ENCODE measurements at regions not wholly inside any gene's neighbourhood (a gene's known extent, or its start where the extent isn't known, plus 50 kb on each side); places are given as distances from the start of the nearest gene placed in this dataset.

GRCh38 chr19:13583753-13584152 lies 77.5 kb upstream of the CACNA1A start:
- Histone ChIP-seq H3K4me1 (ENCODE audit: insufficient read depth, low read length) (no peaks in the 10 kb centered on the region), H3K4me2 (ENCODE audit: low read length) (no peak overlapping the region), H3K27me3 (ENCODE audit: insufficient read depth, low read length) (peaks cover 3% of the 10 kb centered on the region), H3K36me3 (ENCODE audit: insufficient read depth, low read length) (no peaks in the 10 kb centered on the region), H3K79me2 (ENCODE audit: insufficient read depth, low read length) (no peaks in the 10 kb centered on the region), H3K4me3 (ENCODE audit: insufficient read depth, low read depth, low read length) (no peak overlapping the region), H3K9me3 (ENCODE audit: insufficient read depth, low read depth, low read length) (no peaks in the 10 kb centered on the region), H2AFZ (ENCODE audit: low read depth, low read length) (no peak overlapping the region), H3K9ac (ENCODE audit: low read length) (no peak overlapping the region), H4K20me1 (ENCODE audit: insufficient read depth, low read length) (no peaks in the 10 kb centered on the region), H3K27ac (ENCODE audit: low read depth, low read length) (no peak overlapping the region)
- FAIRE-seq (no peak), DNase-seq (ENCODE audit: low read depth) (no peak)
- Mint-ChIP-seq H3K36me3 (ENCODE audit: low read depth, unreplicated experiment) (no peaks in the 10 kb centered on the region), H3K9me3 (ENCODE audit: unreplicated experiment) (no peaks in the 10 kb centered on the region), H3K27me3 (ENCODE audit: low read depth, unreplicated experiment) (peaks cover 20% of the 10 kb centered on the region), H3K4me1 (ENCODE audit: low read depth, unreplicated experiment) (no peaks in the 10 kb centered on the region), H3K4me3 (ENCODE audit: unreplicated experiment) (no peak overlapping the region), H3K27ac (ENCODE audit: unreplicated experiment) (no peak overlapping the region)
- TF ChIP-seq EZH2 (IDR thresholded peaks at IDR 0.05; ENCODE audit: insufficient read depth, low read length): no peak
- no peak for TF ChIP-seq CTCF (IDR thresholded peaks at IDR 0.05; ENCODE audit: insufficient read depth, low read depth, low read length)

DNA sequence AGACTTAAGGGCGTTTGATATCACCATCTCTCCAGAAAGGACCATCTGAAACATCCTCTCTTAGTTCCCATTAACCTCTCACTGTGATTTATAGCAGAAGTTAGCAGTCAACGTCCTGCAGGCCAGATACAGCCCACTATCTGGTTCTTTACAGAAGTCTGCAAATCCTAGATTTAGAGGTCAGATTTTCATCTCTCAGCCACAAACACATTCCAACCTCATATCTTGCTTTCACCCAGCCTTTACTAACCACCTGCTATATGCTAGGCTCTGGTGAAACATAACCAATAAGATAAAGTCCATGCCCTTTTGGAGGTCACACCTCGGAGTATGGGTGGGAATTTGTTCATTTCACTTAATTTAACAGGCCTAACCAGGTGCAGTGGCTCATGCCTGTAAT lies 76.8 kb upstream of the CACNA1A start:
- H3K9me3 Mint-ChIP-seq (ENCODE audit: unreplicated experiment): peaks cover 3% of the 10 kb centered on the region
- no peak overlapping the region for H3K4me3 Mint-ChIP-seq (ENCODE audit: unreplicated experiment)
- Histone ChIP-seq H3K4me2 (ENCODE audit: low read length) (no peak overlapping the region), H2AFZ (ENCODE audit: low read depth, low read length) (no peak overlapping the region), H3K9me3 (ENCODE audit: insufficient read depth, low read depth, low read length) (no peaks in the 10 kb centered on the region), H3K36me3 (ENCODE audit: insufficient read depth, low read length) (no peaks in the 10 kb centered on the region), H3K9ac (ENCODE audit: low read length) (no peak overlapping the region), H3K4me3 (ENCODE audit: insufficient read depth, low read depth, low read length) (no peak overlapping the region), H4K20me1 (ENCODE audit: insufficient read depth, low read length) (no peaks in the 10 kb centered on the region), H3K4me1 (ENCODE audit: insufficient read depth, low read length) (no peaks in the 10 kb centered on the region), H3K27me3 (ENCODE audit: insufficient read depth, low read length) (peaks cover 3% of the 10 kb centered on the region), H3K79me2 (ENCODE audit: insufficient read depth, low read length) (no peaks in the 10 kb centered on the region), H3K27ac (ENCODE audit: low read depth, low read length) (no peak overlapping the region)
- DNase-seq (ENCODE audit: low read depth) (no peak), FAIRE-seq (no peak)
- H3K27ac Mint-ChIP-seq (ENCODE audit: unreplicated experiment): no peak overlapping the region
- TF ChIP-seq EZH2 (IDR thresholded peaks at IDR 0.05; ENCODE audit: insufficient read depth, low read length) (no peak), CTCF (IDR thresholded peaks at IDR 0.05; ENCODE audit: insufficient read depth, low read depth, low read length) (no peak)
- no peaks in the 10 kb centered on the region for H3K4me1 Mint-ChIP-seq (ENCODE audit: low read depth, unreplicated experiment)
- H3K36me3 Mint-ChIP-seq (ENCODE audit: low read depth, unreplicated experiment): no peaks in the 10 kb centered on the region
- H3K27me3 Mint-ChIP-seq (ENCODE audit: low read depth, unreplicated experiment): peaks cover 24% of the 10 kb centered on the region

- Histone ChIP-seq H3K9me3 (ENCODE audit: insufficient read depth, low read depth, low read length) (peaks cover 6% of the 10 kb centered on the region), H3K36me3 (ENCODE audit: insufficient read depth, low read length) (no peaks in the 10 kb centered on the region), H3K27me3 (ENCODE audit: insufficient read depth, low read length) (peaks cover 3% of the 10 kb centered on the region), H4K20me1 (ENCODE audit: insufficient read depth, low read length) (no peaks in the 10 kb centered on the region), H3K4me3 (ENCODE audit: insufficient read depth, low read depth, low read length) (no peak overlapping the region), H3K79me2 (ENCODE audit: insufficient read depth, low read length) (no peaks in the 10 kb centered on the region), H3K4me2 (ENCODE audit: low read length) (no peak overlapping the region), H3K4me1 (ENCODE audit: insufficient read depth, low read length) (no peaks in the 10 kb centered on the region), H2AFZ (ENCODE audit: low read depth, low read length) (no peak overlapping the region), H3K27ac (ENCODE audit: low read depth, low read length) (no peak overlapping the region), H3K9ac (ENCODE audit: low read length) (no peak overlapping the region)
- H3K36me3 Mint-ChIP-seq (ENCODE audit: low read depth, unreplicated experiment): no peaks in the 10 kb centered on the region
- no peak overlapping the region for H3K4me3 Mint-ChIP-seq (ENCODE audit: unreplicated experiment)
- DNase-seq (ENCODE audit: low read depth): no peak
- TF ChIP-seq CTCF (IDR thresholded peaks at IDR 0.05; ENCODE audit: insufficient read depth, low read depth, low read length): no peak
- TF ChIP-seq EZH2 (IDR thresholded peaks at IDR 0.05; ENCODE audit: insufficient read depth, low read length): no peak
- FAIRE-seq: no peak
- no peaks in the 10 kb centered on the region for H3K4me1 Mint-ChIP-seq (ENCODE audit: low read depth, unreplicated experiment)
- H3K27me3 Mint-ChIP-seq (ENCODE audit: low read depth, unreplicated experiment): peaks cover 18% of the 10 kb centered on the region
- H3K27ac Mint-ChIP-seq (ENCODE audit: unreplicated experiment): no peak overlapping the region
- H3K9me3 Mint-ChIP-seq (ENCODE audit: unreplicated experiment): peaks cover 12% of the 10 kb centered on the region
Observed at GRCh38 chr19:13581576-13581975, 75.3 kb upstream of the CACNA1A start.
